ENCODE measurements at regions not wholly inside any gene's neighbourhood (a gene's known extent, or its start where the extent isn't known, plus 50 kb on each side); places are given as distances from the start of the nearest gene placed in this dataset.

- Mint-ChIP-seq H3K9me3 (no peaks in the 10 kb centered on the region), H3K4me1 (ENCODE audit: low read depth) (no peaks in the 10 kb centered on the region), H3K27ac (no peak overlapping the region), H3K27me3 (no peaks in the 10 kb centered on the region), H3K4me3 (no peak overlapping the region), H3K36me3 (ENCODE audit: low read depth) (no peaks in the 10 kb centered on the region)
Observed at GRCh38 chr2:118265873-118266455, 177.7 kb downstream of the INSIG2 start.

GRCh38 chr2:118264232-118264990 lies 176.1 kb downstream of the INSIG2 start:
- Mint-ChIP-seq H3K4me1 (ENCODE audit: low read depth) (no peaks in the 10 kb centered on the region), H3K36me3 (ENCODE audit: low read depth) (no peaks in the 10 kb centered on the region), H3K4me3 (no peak overlapping the region), H3K27ac (no peak overlapping the region), H3K9me3 (no peaks in the 10 kb centered on the region), H3K27me3 (peaks cover 6% of the 10 kb centered on the region)

- Mint-ChIP-seq H3K4me3 (no peak overlapping the region), H3K27ac (no peak overlapping the region), H3K27me3 (peaks cover 26% of the 10 kb centered on the region), H3K4me1 (ENCODE audit: low read depth) (no peaks in the 10 kb centered on the region), H3K36me3 (ENCODE audit: low read depth) (no peaks in the 10 kb centered on the region), H3K9me3 (no peaks in the 10 kb centered on the region)
Observed at GRCh38 chr2:118257696-118258095, 169.4 kb downstream of the INSIG2 start.

- peaks cover 30% of the 10 kb centered on the region for H3K27me3 Mint-ChIP-seq
- no peaks in the 10 kb centered on the region for H3K9me3 Mint-ChIP-seq
- H3K36me3 Mint-ChIP-seq (ENCODE audit: low read depth) = no peaks in the 10 kb centered on the region
- H3K27ac Mint-ChIP-seq = no peak overlapping the region
- no peaks in the 10 kb centered on the region for H3K4me1 Mint-ChIP-seq (ENCODE audit: low read depth)
- no peak overlapping the region for H3K4me3 Mint-ChIP-seq
Observed at GRCh38 chr2:118255771-118256372, 167.6 kb downstream of the INSIG2 start.

- no peaks in the 10 kb centered on the region for H3K9me3 Mint-ChIP-seq
- no peaks in the 10 kb centered on the region for H3K36me3 Mint-ChIP-seq (ENCODE audit: low read depth)
- no peaks in the 10 kb centered on the region for H3K4me1 Mint-ChIP-seq (ENCODE audit: low read depth)
- no peak overlapping the region for H3K27ac Mint-ChIP-seq
- H3K27me3 Mint-ChIP-seq = peaks cover 28% of the 10 kb centered on the region
- no peak overlapping the region for H3K4me3 Mint-ChIP-seq
Observed at GRCh38 chr2:118255301-118255700, 167.0 kb downstream of the INSIG2 start.

GRCh38 chr2:118254116-118254515 lies 165.8 kb downstream of the INSIG2 start:
- peaks cover 5% of the 10 kb centered on the region for H3K4me1 Mint-ChIP-seq (ENCODE audit: low read depth)
- no peaks in the 10 kb centered on the region for H3K9me3 Mint-ChIP-seq
- H3K4me3 Mint-ChIP-seq = no peak overlapping the region
- no peak overlapping the region for H3K27ac Mint-ChIP-seq
- peaks cover 30% of the 10 kb centered on the region for H3K27me3 Mint-ChIP-seq
- no peaks in the 10 kb centered on the region for H3K36me3 Mint-ChIP-seq (ENCODE audit: low read depth)

- Mint-ChIP-seq H3K9me3 (no peaks in the 10 kb centered on the region), H3K4me3 (no peak overlapping the region), H3K4me1 (ENCODE audit: low read depth) (peaks cover 5% of the 10 kb centered on the region), H3K27me3 (peaks cover 19% of the 10 kb centered on the region), H3K36me3 (ENCODE audit: low read depth) (no peaks in the 10 kb centered on the region), H3K27ac (no peak overlapping the region)
Observed at GRCh38 chr2:118251427-118251826, 163.2 kb downstream of the INSIG2 start.

GRCh38 chr2:118250463-118250862 lies 162.2 kb downstream of the INSIG2 start:
- no peak overlapping the region for H3K27ac Mint-ChIP-seq
- peaks cover 19% of the 10 kb centered on the region for H3K27me3 Mint-ChIP-seq
- H3K4me1 Mint-ChIP-seq (ENCODE audit: low read depth) = peaks cover 5% of the 10 kb centered on the region
- no peaks in the 10 kb centered on the region for H3K9me3 Mint-ChIP-seq
- no peaks in the 10 kb centered on the region for H3K36me3 Mint-ChIP-seq (ENCODE audit: low read depth)
- H3K4me3 Mint-ChIP-seq = no peak overlapping the region

GRCh38 chr2:118250001-118250400 lies 161.7 kb downstream of the INSIG2 start:
- no peaks in the 10 kb centered on the region for H3K36me3 Mint-ChIP-seq (ENCODE audit: low read depth)
- peaks cover 15% of the 10 kb centered on the region for H3K27me3 Mint-ChIP-seq
- peaks cover 5% of the 10 kb centered on the region for H3K4me1 Mint-ChIP-seq (ENCODE audit: low read depth)
- H3K27ac Mint-ChIP-seq = no peak overlapping the region
- H3K9me3 Mint-ChIP-seq = no peaks in the 10 kb centered on the region
- no peak overlapping the region for H3K4me3 Mint-ChIP-seq

GRCh38 chr2:118249531-118249930 lies 161.3 kb downstream of the INSIG2 start:
- H3K9me3 Mint-ChIP-seq = no peaks in the 10 kb centered on the region
- H3K27ac Mint-ChIP-seq = peak overlapping the region; percentile 53
- no peak overlapping the region for H3K4me3 Mint-ChIP-seq
- H3K4me1 Mint-ChIP-seq (ENCODE audit: low read depth) = peaks cover 5% of the 10 kb centered on the region
- H3K36me3 Mint-ChIP-seq (ENCODE audit: low read depth) = no peaks in the 10 kb centered on the region
- peaks cover 17% of the 10 kb centered on the region for H3K27me3 Mint-ChIP-seq

GRCh38 chr2:118246726-118247125 lies 158.5 kb downstream of the INSIG2 start:
- no peaks in the 10 kb centered on the region for H3K9me3 Mint-ChIP-seq
- H3K4me3 Mint-ChIP-seq = no peak overlapping the region
- peaks cover 20% of the 10 kb centered on the region for H3K27me3 Mint-ChIP-seq
- no peak overlapping the region for H3K27ac Mint-ChIP-seq
- H3K4me1 Mint-ChIP-seq (ENCODE audit: low read depth) = peaks cover 5% of the 10 kb centered on the region
- no peaks in the 10 kb centered on the region for H3K36me3 Mint-ChIP-seq (ENCODE audit: low read depth)

- no peaks in the 10 kb centered on the region for H3K9me3 Mint-ChIP-seq
- H3K4me1 Mint-ChIP-seq (ENCODE audit: low read depth) = peaks cover 5% of the 10 kb centered on the region
- H3K4me3 Mint-ChIP-seq = no peak overlapping the region
- no peaks in the 10 kb centered on the region for H3K36me3 Mint-ChIP-seq (ENCODE audit: low read depth)
- no peak overlapping the region for H3K27ac Mint-ChIP-seq
- H3K27me3 Mint-ChIP-seq = peaks cover 22% of the 10 kb centered on the region
Observed at GRCh38 chr2:118246079-118246478, 157.8 kb downstream of the INSIG2 start.

GRCh38 chr2:118244686-118245085 lies 156.4 kb downstream of the INSIG2 start:
- no peaks in the 10 kb centered on the region for H3K36me3 Mint-ChIP-seq (ENCODE audit: low read depth)
- no peaks in the 10 kb centered on the region for H3K9me3 Mint-ChIP-seq
- H3K4me1 Mint-ChIP-seq (ENCODE audit: low read depth) = peaks cover 5% of the 10 kb centered on the region
- H3K27ac Mint-ChIP-seq = no peak overlapping the region
- peaks cover 24% of the 10 kb centered on the region for H3K27me3 Mint-ChIP-seq
- H3K4me3 Mint-ChIP-seq = no peak overlapping the region

- H3K27ac Mint-ChIP-seq = no peak overlapping the region
- H3K4me1 Mint-ChIP-seq (ENCODE audit: low read depth) = no peaks in the 10 kb centered on the region
- H3K9me3 Mint-ChIP-seq = no peaks in the 10 kb centered on the region
- peaks cover 25% of the 10 kb centered on the region for H3K27me3 Mint-ChIP-seq
- H3K36me3 Mint-ChIP-seq (ENCODE audit: low read depth) = no peaks in the 10 kb centered on the region
- no peak overlapping the region for H3K4me3 Mint-ChIP-seq
Observed at GRCh38 chr2:118243031-118243430, 154.8 kb downstream of the INSIG2 start.

GRCh38 chr2:118242216-118242615 lies 153.9 kb downstream of the INSIG2 start:
- no peak overlapping the region for H3K27ac Mint-ChIP-seq
- no peaks in the 10 kb centered on the region for H3K36me3 Mint-ChIP-seq (ENCODE audit: low read depth)
- no peaks in the 10 kb centered on the region for H3K9me3 Mint-ChIP-seq
- H3K27me3 Mint-ChIP-seq = peaks cover 33% of the 10 kb centered on the region
- no peak overlapping the region for H3K4me3 Mint-ChIP-seq
- no peaks in the 10 kb centered on the region for H3K4me1 Mint-ChIP-seq (ENCODE audit: low read depth)
